Testis (tissue), 2 donors: ENCODE measurements at regions not wholly inside any gene's neighbourhood (a gene's known extent, or its start where the extent isn't known, plus 50 kb on each side); places are given as distances from the start of the nearest gene placed in this dataset.

Experiments
- DNase-seq: peaks from one replicate; pipeline ENCODE4 v3.0.0-alpha.2; 2019
- H3K27ac ChIP-seq, 2 donors: fragments of 200-600 bp; sonication (generic); one replicate each; pipeline ENCODE4 v1.5.1; 2019
- H3K27me3 ChIP-seq: fragments of 200-600 bp; sonication (generic); one replicate; pipeline ENCODE4 v1.5.1; 2019
- H3K36me3 ChIP-seq: fragments of 200-600 bp; sonication (generic); one replicate; pipeline ENCODE4 v1.5.1; 2017; ENCODE audit warnings: low read depth; ENCODE audit errors: missing control alignments
- H3K4me1 ChIP-seq: fragments of 200-600 bp; sonication (generic); one replicate; pipeline ENCODE4 v1.5.1; 2019
- H3K4me3 ChIP-seq, 2 donors: fragments of 200-600 bp; sonication (generic); one replicate each; pipeline ENCODE4 v1.5.1; 2017 to 2019
- H3K9me3 ChIP-seq: fragments of 200-600 bp; sonication (generic); one replicate; pipeline ENCODE4 v1.5.1; 2017
- CTCF ChIP-seq, 3 experiments: fragments of 450-650 bp in 2 of 3; fragments of 200-600 bp in 1 of 3; sonication (generic) in 1 of 3; IDR thresholded peaks; one replicate each; pipeline ENCODE4 v1.5.1; 2016 to 2019; ENCODE audit warnings: antibody characterized with exemption in 3 of 3, mild to moderate bottlenecking in 2 of 3, moderate library complexity in 1 of 3
- POLR2A ChIP-seq: fragments of 450-650 bp; IDR thresholded peaks from one replicate; pipeline ENCODE4 v1.6.1; 2017; ENCODE audit warnings: antibody characterized with exemption, mild to moderate bottlenecking, moderate library complexity
- WGBS, 2 donors: methylation state at CpG; one replicate each; pipeline ENCODE4 v1.1.5; 2018; 5-methylcytosine and 5-hydroxymethylcytosine counted together
- intact Hi-C: fragments of 100-400 bp; cut with DNase I; formaldehyde crosslinking; loops from one replicate; pipeline ENCODE4 v1.15.1; 2023; ENCODE audit warnings: low total_unique reads

DNA sequence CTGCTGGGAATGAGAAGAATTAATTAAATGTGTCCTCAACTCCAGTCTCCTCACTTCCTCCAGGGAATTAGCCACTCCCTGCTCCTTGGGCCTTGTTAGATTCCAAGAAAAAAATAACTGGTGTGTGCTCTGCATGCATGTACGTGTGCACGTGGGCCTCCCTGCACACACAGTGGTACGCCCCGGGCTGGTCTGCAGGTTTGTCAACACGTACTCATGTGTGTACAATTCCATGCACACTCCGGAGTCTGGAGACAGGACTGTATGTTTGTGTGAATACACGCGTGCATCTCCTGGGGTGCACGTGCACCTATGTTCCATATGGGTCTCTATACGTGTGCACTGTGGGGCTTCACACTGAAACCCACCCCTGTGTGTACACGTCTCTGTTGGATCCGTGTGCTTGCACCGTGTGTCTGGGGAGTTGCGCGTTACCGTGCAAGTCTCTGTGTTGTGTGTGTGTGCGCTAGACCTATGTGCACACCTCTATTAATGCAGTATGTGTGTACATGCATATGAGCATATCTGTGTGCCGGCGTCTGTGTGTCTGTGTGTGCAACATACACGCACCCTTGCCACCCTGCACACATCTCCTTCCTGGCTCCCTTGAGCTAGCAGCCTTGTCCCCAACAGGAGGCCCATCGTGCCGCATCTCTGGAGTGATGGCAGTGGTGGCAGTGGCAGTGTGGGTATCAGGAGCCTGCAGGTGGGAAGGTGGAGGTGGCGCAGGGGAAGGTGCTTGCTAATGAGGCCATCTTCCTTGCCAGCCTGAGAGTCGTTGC is 210.1 kb downstream of the TBC1D2B start:
- no peaks in the 10 kb centered on the region for H3K27me3 ChIP-seq
- no peaks in the 10 kb centered on the region for H3K4me1 ChIP-seq
- intact Hi-C loops: no loop called here
- no peak overlapping the region for H3K27ac ChIP-seq
- H3K36me3 ChIP-seq: no peaks in the 10 kb centered on the region
- H3K9me3 ChIP-seq: no peaks in the 10 kb centered on the region
- TF ChIP-seq POLR2A: no peak
- no peak for TF ChIP-seq CTCF (IDR thresholded peaks at IDR 0.05)
- WGBS, 2 donors: 86 to 91% methylated on average over 24 of the region's 24 CpGs
- H3K4me3 ChIP-seq: no peak overlapping the region
- DNase-seq: no peak

DNA sequence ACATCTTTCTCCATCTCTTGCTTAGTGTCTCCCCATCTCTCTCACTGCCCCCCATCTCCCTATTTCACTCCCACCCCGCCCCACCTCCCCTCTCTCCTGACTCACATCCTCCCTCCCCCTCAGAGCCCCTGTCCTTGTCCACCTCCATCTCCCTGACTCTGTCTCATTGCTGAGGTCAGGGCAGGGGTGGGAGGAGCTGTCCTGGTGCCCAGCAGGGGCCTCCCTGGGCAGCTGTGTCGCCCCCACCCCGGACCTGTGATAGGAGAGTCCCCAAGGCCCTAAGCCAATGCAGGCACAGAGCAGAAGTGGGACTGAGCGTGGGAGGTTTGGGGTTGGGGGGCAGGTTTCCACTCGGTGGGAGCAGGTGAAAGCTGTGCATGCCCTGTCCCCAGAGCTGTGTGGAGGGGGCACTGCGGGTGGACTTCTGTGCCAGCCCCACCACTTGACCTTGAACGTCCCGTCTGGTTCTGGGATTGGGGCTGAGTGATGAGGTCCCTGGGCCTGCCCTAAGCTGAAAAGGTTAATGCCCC is 210.8 kb downstream of the TBC1D2B start:
- TF ChIP-seq POLR2A (no peak), CTCF (IDR thresholded peaks at IDR 0.05) (no peak)
- no peaks in the 10 kb centered on the region for H3K9me3 ChIP-seq
- intact Hi-C loops: no loop called here
- H3K27ac ChIP-seq: no peak overlapping the region
- no peak overlapping the region for H3K4me3 ChIP-seq
- 57 to 63% methylated on average over 6 to 8 of the region's 8 CpGs for WGBS, 2 donors
- no peak for DNase-seq
- H3K27me3 ChIP-seq: no peaks in the 10 kb centered on the region
- H3K4me1 ChIP-seq: no peaks in the 10 kb centered on the region
- H3K36me3 ChIP-seq: no peaks in the 10 kb centered on the region

- intact Hi-C loops: no loop called here
- Histone ChIP-seq H3K4me1 (no peaks in the 10 kb centered on the region), H3K9me3 (no peaks in the 10 kb centered on the region), H3K36me3 (no peaks in the 10 kb centered on the region), H3K27me3 (no peaks in the 10 kb centered on the region), H3K4me3 (no peak overlapping the region), H3K27ac (no peak overlapping the region)
- TF ChIP-seq POLR2A: no peak
- 90 to 92% methylated on average over 4 to 8 of the region's 8 CpGs for WGBS, 2 donors
- no peak for DNase-seq
Measured at GRCh38 chr15:77866186-77866585, 211.3 kb downstream of the TBC1D2B start.

DNA sequence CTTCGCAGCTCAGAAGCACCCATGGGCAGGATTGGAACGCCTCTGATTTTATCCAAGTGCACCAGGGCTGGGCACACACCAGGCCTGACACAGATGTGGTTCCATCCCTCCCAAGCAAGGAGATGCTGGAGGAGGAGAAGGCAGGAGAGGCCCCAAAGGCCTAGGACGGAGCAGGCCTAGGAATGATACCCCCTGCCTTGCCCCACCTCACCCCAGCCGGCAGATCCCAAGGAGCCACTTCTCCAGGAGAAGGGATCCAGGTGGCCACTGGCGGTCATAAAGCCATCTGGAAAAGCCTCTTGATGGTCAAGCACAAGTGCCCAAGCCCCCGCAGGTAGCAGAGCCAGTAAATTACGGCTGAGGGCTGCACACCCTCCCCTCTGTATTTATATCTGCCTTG is 211.8 kb downstream of the TBC1D2B start:
- TF ChIP-seq POLR2A (no peak), CTCF (IDR thresholded peaks at IDR 0.05) (no peak)
- DNase-seq: no peak
- Histone ChIP-seq H3K9me3 (no peaks in the 10 kb centered on the region), H3K4me3 (no peak overlapping the region), H3K27ac (no peak overlapping the region), H3K27me3 (no peaks in the 10 kb centered on the region), H3K4me1 (no peaks in the 10 kb centered on the region), H3K36me3 (no peaks in the 10 kb centered on the region)
- 94 to 100% methylated on average over 3 to 7 of the region's 7 CpGs for WGBS, 2 donors
- intact Hi-C loops: no loop called here

DNA sequence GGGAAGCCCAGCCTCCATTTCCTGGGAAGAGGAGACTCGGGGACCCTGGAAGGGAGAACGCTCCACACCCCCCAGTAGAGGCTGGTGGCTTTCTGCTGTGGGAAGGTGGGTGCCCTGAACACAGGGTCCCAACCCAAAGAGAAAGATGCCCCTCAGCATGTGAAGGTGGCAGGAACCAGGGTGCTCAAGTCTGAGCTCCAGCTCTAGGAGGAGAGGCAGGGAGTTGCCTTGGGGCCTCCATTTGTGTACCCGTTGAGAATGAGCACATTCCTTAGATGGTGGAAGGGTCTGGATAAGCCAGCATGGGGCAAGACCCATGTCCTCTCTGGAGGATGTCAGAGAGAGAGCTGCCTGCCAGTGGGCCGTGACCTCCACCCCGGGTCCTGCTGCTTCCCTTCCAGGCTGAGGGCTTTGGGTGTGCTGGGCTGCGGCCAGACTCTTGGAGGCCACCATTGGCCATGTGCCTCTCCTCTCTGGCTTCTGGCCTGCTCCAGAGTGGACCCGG is 212.4 kb downstream of the TBC1D2B start:
- DNase-seq: no peak

More for the DNA sequence above, 212.4 kb downstream of the TBC1D2B start:
- TF ChIP-seq CTCF (IDR thresholded peaks at IDR 0.05) (no peak), POLR2A (no peak)
- H3K4me3 ChIP-seq: no peak overlapping the region
- no peak overlapping the region for H3K27ac ChIP-seq
- H3K4me1 ChIP-seq: no peaks in the 10 kb centered on the region
- no peaks in the 10 kb centered on the region for H3K27me3 ChIP-seq
- WGBS, 2 donors: 76 to 80% methylated on average over 5 to 7 of the region's 7 CpGs
- no peaks in the 10 kb centered on the region for H3K9me3 ChIP-seq
- intact Hi-C loops: no loop called here
- no peaks in the 10 kb centered on the region for H3K36me3 ChIP-seq
